ENCODE measurements at regions not wholly inside any gene's neighbourhood (a gene's known extent, or its start where the extent isn't known, plus 50 kb on each side); places are given as distances from the start of the nearest gene placed in this dataset.

DNA sequence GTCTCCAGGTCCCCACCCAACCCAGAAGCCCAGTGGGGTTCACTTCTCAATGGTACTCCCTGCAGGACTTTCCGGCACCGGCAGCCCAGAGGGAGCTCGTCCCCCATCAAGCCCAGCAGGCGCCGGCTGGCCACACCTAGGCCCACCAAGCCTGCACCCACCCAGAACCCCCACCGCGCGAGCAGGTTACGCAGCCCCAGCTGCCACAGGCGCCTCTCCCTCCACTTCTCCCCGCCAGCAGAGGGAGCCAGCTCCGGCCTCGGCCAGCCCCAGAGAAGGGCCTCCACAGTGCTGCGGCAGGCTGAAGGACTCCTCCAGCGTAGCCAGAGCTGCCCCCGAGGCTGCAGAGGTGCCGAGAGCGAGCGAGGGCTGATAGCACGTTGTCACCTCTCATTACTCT, 722.3 kb downstream of the PLA2G4A start:
- TF ChIP-seq, protein P1, sequence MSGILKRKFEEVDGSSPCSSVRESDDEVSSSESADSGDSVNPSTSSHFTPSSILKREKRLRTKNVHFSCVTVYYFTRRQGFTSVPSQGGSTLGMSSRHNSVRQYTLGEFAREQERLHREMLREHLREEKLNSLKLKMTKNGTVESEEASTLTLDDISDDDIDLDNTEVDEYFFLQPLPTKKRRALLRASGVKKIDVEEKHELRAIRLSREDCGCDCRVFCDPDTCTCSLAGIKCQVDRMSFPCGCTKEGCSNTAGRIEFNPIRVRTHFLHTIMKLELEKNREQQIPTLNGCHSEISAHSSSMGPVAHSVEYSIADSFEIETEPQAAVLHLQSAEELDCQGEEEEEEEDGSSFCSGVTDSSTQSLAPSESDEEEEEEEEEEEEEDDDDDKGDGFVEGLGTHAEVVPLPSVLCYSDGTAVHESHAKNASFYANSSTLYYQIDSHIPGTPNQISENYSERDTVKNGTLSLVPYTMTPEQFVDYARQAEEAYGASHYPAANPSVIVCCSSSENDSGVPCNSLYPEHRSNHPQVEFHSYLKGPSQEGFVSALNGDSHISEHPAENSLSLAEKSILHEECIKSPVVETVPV (CRISPR knock-in tag; IDR thresholded peaks at IDR 0.05), result no peak
- TF ChIP-seq RARB (CRISPR knock-in tag; IDR thresholded peaks at IDR 0.05), result no peak
- TF ChIP-seq ZNF8 (CRISPR knock-in tag; IDR thresholded peaks at IDR 0.05), result no peak
- TF ChIP-seq ARNTL (CRISPR knock-in tag; IDR thresholded peaks at IDR 0.05; ENCODE audit: borderline replicate concordance, low read depth), result no peak
- TF ChIP-seq PATZ1 (CRISPR knock-in tag; IDR thresholded peaks at IDR 0.05; ENCODE audit: borderline replicate concordance), result no peak
- no peak for TF ChIP-seq ISL1 (CRISPR knock-in tag; IDR thresholded peaks at IDR 0.05)
- no peak for TF ChIP-seq ZFP3 (CRISPR knock-in tag; IDR thresholded peaks at IDR 0.05)
- no peak for TF ChIP-seq OSR1 (CRISPR knock-in tag; IDR thresholded peaks at IDR 0.05)
- TF ChIP-seq SNAI2 (CRISPR knock-in tag; IDR thresholded peaks at IDR 0.05), result no peak
- TF ChIP-seq CSDC2 (CRISPR knock-in tag; IDR thresholded peaks at IDR 0.05), result no peak
- no peak for TF ChIP-seq ZNF70 (CRISPR knock-in tag; IDR thresholded peaks at IDR 0.05)

Measured in SK-N-SH treated with all-trans-retinoic acid at 6 μM for 48 hours (cell line).